GM18868 (cell line): ENCODE measurements at regions not wholly inside any gene's neighbourhood (a gene's known extent, or its start where the extent isn't known, plus 50 kb on each side); places are given as distances from the start of the nearest gene placed in this dataset.

Source experiments
- ATAC-seq: cut with Tn5 transposase; IDR thresholded peaks from one replicate; pipeline ENCODE4 v1.9.1; 2021; ENCODE audit warnings: mild to moderate bottlenecking, moderate library complexity; ENCODE audit not compliant: unreplicated experiment

DNA sequence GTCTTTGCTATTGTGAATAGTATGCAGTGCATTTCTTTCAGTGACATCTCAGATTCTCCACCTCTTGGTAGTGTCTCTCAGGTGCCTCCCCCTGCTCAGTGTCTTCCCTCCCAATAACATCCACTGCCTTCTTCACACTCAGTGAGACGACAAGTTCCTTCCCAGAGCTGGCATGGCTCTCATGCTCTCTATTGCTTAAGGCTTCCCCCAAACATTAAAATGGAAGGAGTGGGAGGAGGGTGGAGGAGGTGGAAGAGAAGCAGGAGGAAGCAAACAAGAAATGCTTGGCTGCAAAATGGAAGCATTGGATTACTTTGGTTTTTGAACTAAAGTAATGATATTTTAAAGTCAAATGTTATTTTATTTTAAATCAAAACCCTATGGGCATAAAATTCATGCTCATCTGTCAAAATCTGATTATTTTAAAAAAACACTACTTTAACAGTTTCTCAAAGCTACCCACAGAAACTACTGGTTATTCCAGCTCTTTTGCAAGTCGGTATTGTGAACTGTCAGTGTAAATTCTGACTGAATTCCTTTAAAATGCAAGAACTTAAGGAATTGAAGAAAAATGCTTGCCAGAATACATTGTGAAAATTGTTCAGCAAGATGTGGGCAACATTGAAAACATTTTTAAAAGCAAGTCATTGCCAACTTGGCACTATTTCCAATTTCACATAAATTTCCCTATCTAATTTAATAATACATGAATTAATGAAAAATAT is 727.6 kb upstream of the ARGLU1 start:
- ATAC-seq, result no peak

DNA sequence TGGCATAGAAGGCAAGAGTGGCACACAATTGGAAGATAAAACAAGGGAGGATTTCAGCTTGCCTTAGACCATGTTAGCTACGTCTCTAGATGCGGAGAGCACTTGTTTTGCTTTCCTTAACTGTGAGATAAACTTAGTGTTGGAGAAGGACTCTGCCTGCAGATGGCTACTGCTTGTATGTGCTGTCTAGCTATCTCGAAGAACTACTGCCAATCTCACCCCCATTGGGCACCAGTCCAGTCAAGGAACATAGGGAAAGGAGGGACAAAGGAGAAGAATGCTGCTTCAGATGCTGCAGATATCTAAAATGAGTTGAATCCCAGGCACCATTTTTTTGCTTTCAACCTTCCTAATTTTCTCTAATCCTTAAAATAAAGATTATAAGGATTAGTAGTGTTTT is 726.0 kb upstream of the ARGLU1 start:
- no peak for ATAC-seq

- no peak for ATAC-seq
These were observed 723.9 kb upstream of the ARGLU1 start for GRCh38 chr13:107291875-107292274.

DNA sequence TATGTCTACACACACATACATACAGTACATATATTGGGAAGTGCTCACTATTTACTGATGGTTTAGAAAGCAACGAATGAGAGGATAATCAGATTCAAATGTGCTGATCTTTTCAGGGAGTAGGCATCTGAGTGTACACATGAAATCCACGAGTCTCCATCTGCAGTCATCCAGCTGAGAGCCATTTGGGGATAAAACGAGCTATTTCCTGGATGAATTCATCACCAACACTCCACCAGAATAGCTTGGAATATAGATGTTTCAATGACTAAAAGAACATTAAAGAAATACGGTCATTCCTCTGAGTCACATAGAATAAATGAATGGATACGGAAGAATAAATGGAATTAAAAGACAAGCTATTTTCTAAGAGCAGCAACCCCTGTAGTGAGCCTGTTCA is 721.6 kb upstream of the ARGLU1 start:
- no peak for ATAC-seq

DNA sequence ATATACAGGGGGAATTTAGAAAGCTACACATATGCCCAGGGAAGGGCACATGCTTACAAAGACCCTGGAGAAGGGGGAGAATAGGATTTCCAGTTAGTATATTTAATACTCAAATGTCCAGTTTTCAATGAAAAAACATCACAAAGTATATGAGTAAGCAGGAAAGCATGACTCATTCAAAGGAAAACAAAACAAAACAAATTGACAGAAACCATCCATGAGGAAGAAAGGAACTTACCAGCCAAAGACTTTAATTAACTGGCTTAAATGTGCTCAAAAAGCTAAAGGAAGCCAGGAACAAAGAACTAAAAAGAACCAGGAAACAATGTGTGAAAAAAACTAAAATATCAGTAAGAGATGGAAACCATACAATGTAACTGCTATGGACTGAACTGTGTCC is 716.2 kb upstream of the ARGLU1 start:
- no peak for ATAC-seq

GRCh38 chr13:107277911-107278310 is 710.0 kb upstream of the ARGLU1 start:
- no peak for ATAC-seq

DNA sequence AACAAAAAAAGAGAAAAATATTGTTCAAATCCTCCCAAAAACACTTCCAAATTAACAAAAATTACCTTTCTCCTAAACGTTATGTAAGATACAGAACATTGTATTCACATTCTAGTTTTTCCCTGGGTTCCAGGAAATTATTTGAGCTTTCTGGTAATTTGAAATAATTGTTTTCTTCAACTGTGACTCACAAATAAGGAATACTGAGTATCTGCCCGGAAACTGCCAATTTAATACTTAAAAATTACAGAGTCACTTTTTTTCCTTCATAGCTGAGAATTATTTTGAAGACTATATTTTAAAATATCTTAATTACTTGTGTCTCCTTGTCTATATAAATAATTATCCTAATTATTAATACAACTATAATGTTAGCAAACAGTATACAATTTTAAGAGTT is 709.0 kb upstream of the ARGLU1 start:
- ATAC-seq, result no peak

DNA sequence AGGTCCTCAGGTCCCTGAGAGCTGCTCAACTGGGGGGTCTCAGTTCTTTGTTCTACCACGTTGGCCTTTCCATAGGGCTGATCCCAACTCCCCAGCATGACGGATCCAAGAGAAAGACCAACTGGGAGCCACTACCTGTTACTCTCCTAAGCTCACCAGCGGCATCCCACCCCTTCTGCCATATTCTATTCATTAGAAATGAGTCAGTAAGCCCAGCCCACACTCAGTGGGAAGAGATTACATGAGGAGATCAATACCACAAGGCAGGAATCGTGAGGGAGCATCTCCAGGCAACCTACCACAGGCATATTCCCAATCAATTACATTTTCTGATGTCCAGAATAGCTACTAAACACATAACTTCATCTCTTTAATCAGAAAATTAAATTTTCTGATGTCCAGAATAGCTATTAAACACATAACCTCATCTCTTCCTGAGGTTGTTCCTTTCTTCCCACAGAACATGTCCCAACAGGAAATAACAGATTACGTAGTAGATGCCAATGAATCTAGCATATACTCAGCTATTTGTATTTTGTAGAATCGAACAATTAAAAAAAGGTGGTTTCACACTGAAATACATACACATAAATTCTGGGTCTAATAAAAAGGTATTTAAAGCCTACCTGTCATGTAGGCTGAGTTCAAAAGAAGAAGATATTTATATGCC is 708.1 kb upstream of the ARGLU1 start:
- no peak for ATAC-seq

DNA sequence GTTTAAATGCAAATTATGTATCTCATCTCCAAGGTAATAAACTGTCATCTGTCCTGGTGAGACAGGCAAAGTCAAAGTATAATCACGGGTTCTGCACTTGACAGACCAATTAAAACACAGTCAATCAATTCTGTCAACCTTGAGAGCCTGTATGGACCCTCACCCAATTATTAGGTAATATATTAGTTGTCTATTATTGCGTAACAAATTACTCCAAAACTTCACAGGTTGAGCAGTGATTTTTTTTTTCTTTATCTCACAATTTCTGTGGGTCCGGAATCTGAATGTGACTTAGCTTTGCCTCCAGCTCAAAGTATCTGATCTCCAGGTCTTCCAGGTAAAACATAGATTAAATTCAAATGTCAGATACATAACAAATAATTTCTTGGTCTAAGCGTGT is 707.4 kb upstream of the ARGLU1 start:
- ATAC-seq, result no peak

- no peak for ATAC-seq
These were observed 703.3 kb upstream of the ARGLU1 start for GRCh38 chr13:107271227-107271626.

GRCh38 chr13:107266657-107267056 is 698.7 kb upstream of the ARGLU1 start:
- ATAC-seq, result no peak

DNA sequence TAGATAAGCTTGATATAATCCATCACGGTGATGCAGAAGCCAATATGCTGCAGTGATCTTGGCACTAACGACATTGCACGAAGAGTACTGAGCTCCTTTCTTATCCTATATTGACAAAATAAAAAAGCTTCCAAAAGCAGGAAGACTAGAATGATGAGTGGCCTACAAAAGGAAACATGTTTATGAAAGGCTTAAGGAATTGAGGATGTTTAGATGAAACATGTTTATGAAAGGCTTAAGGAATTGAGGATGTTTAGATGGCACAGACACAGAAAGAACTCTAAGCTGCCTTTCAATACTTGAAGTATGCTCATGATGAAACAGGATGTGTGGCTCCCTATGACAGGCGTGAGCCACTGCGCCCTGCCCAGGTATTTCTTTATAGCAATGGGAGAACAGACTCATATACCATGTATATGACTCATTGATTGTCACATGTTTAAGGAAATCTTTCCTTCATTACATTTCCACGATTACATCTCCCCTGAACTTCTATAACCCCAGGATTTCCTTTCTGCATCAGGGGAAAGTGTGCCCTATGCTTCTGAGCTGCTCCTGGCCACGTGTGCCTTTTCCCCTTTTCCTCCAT is 690.8 kb upstream of the ARGLU1 start:
- no peak for ATAC-seq

DNA sequence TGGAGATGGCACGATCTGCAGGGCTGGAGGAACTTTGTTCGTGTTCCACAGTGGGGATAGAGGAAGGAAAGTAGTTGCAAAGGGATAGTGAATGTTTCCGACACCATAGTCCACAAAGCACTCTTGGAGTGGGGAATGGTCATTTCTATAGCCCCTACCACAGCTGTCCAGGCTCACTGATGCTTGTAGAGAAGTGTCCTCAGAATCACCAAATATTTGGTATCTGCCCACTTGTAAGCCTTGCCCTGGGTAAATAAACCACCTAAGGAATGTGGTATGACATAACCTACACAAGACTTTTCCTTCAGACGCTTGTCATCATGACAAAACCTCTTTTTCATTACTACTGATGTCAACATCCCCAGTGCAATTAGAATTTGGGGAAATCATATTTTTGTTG is 686.5 kb upstream of the ARGLU1 start:
- no peak for ATAC-seq

DNA sequence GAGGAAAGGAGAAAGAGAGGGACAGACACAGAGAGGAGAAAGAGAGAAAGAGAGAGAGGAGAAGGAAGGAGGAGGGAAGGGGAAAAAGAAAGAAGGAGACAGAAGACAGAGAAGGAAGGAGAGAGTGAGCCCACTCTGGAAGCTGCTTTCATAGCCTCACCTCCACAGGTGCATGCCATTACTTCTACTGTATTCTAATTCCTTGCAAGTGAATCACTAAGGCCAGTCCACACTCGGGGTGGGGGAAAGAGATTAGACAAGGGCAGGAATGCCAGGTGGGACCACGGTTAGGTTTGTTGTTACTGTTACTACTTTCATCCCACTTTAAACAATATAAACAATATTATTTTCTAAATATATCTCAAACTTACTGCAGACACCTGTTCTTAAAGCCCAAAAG is 684.5 kb upstream of the ARGLU1 start:
- no peak for ATAC-seq

GRCh38 chr13:107252021-107252420 is 684.1 kb upstream of the ARGLU1 start:
- ATAC-seq, result no peak

GRCh38 chr13:107251341-107251740 is 683.4 kb upstream of the ARGLU1 start:
- no peak for ATAC-seq

GRCh38 chr13:107250628-107251027 is 682.7 kb upstream of the ARGLU1 start:
- no peak for ATAC-seq

GRCh38 chr13:107244241-107244640 is 676.3 kb upstream of the ARGLU1 start:
- no peak for ATAC-seq

GRCh38 chr13:107242138-107242537 is 674.2 kb upstream of the ARGLU1 start:
- ATAC-seq, result no peak

DNA sequence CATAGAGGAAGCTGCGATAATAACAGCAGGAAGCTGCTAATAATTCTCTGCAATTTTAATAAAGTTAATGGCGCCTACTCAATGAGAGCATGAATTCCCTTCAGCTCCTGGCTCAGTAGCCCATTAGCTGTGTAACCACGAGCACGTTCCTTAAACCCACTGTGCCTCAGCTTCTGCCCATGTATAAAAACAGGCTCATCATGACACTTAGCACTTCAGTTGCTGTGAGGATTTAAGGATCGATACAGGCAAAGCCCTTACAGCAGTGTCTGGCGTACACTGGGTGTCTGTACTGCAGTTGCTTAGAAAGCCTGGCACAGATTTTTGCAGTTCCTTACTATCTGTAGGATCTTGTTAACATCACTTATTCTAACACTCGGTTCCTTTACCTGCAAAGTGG is 673.4 kb upstream of the ARGLU1 start:
- ATAC-seq, result no peak

- ATAC-seq, result no peak
These were observed 671.3 kb upstream of the ARGLU1 start for GRCh38 chr13:107239213-107239612.

- ATAC-seq, result no peak
These were observed 670.5 kb upstream of the ARGLU1 start for GRCh38 chr13:107238262-107238981.
